B cell (primary cell): ENCODE measurements at regions not wholly inside any gene's neighbourhood (a gene's known extent, or its start where the extent isn't known, plus 50 kb on each side); places are given as distances from the start of the nearest gene placed in this dataset.

Experiments
- EZH2 ChIP-seq: IDR thresholded peaks from 2 replicates; pipeline ENCODE4 v1.6.1; 2012; ENCODE audit warnings: borderline replicate concordance, low read depth, mild to moderate bottlenecking, moderate library complexity, low read length; ENCODE audit not compliant: insufficient read depth, poor library complexity, severe bottlenecking
- TF ChIP-seq, protein P1 (sequence below): fragments of 200-600 bp; IDR thresholded peaks from one replicate; pipeline ENCODE4 v1.8.0; 2022; ENCODE audit warnings: antibody characterized with exemption, mild to moderate bottlenecking

DNA sequence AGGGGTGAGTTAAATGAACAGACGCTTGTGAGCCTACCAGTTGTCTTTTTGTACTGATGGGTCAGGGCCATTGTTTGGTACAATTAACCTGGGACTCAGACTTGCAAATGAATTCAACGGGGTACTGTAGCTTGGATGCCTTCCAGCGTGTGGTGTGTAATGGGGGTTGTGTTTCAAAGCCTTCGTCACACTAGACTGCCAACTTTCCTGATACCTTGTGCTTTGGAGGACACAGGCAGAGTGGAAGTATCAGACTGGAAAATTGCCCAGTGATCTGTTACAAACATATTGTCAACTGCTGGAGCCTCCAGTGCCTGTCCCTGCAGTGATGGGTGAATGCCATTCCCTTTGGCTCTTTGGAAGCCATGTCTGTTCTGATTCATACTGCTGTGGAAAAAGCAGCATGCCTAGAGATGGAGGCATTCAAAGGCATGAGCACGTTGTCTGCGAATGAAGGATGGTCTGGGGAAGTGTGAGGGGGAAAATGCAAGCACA lies 384.5 kb downstream of the LMX1A start:
- TF ChIP-seq, protein P1, sequence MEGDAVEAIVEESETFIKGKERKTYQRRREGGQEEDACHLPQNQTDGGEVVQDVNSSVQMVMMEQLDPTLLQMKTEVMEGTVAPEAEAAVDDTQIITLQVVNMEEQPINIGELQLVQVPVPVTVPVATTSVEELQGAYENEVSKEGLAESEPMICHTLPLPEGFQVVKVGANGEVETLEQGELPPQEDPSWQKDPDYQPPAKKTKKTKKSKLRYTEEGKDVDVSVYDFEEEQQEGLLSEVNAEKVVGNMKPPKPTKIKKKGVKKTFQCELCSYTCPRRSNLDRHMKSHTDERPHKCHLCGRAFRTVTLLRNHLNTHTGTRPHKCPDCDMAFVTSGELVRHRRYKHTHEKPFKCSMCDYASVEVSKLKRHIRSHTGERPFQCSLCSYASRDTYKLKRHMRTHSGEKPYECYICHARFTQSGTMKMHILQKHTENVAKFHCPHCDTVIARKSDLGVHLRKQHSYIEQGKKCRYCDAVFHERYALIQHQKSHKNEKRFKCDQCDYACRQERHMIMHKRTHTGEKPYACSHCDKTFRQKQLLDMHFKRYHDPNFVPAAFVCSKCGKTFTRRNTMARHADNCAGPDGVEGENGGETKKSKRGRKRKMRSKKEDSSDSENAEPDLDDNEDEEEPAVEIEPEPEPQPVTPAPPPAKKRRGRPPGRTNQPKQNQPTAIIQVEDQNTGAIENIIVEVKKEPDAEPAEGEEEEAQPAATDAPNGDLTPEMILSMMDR, result no peak
- TF ChIP-seq EZH2, result no peak
